RWPE1 (cell line): ENCODE measurements at regions not wholly inside any gene's neighbourhood (a gene's known extent, or its start where the extent isn't known, plus 50 kb on each side); places are given as distances from the start of the nearest gene placed in this dataset.
"Not testable (repeated sequence)": the region's sequence is repeated elsewhere in the genome, so short reads cannot be mapped to it uniquely, and the experiment has no call there.

Source experiments
- CTCF ChIA-PET: fragments of 350-600 bp; sonication (Branson Sonifier 250); formaldehyde crosslinking; extraction: SDS; loops from one replicate; lab custom pipeline; 2021; lab: Yijun Ruan, JAX
- POLR2A ChIA-PET: fragments of 400-600 bp; formaldehyde crosslinking; extraction: SDS; loops from one replicate; lab custom pipeline; 2020; ENCODE audit warnings: antibody characterized with exemption; ENCODE audit not compliant: low non-redundant PET; lab: Yijun Ruan, JAX
- DNase-seq: peaks from one replicate; pipeline ENCODE4 v3.0.0; 2012; ENCODE audit warnings: low spot score
- H3K27ac ChIP-seq: fragments of 450-650 bp; 2 replicates; pipeline ENCODE4 v1.5.1; 2017
- TF ChIP-seq, protein P1 (sequence below): fragments of 450-650 bp; conservative IDR thresholded peaks from 2 replicates; pipeline ENCODE4 v1.5.1; 2017; ENCODE audit warnings: low read depth, mild to moderate bottlenecking

DNA sequence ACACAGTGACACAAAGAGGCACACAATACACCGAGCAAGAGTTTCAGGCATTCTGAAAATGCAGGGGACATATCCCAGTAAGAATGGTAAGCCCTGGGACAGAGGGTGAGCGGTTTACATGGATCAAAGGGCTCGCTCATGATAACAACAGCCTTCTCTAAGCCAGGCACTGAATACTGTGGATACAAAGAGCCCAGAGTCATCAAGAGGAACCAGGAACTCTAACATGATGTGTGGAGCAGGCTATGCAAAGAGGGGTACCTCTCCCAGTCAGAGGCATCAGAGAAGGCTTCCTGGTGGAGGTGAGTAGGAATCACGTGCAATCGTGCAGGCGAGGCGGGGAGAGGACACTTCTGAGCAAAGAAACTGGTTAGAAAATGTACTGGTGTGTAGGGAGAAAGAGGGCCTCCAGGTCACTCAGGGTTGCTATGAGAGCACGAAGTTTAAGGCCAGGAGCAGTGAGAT is 76.9 kb upstream of the EEA1 start:
- TF ChIP-seq, protein P1, sequence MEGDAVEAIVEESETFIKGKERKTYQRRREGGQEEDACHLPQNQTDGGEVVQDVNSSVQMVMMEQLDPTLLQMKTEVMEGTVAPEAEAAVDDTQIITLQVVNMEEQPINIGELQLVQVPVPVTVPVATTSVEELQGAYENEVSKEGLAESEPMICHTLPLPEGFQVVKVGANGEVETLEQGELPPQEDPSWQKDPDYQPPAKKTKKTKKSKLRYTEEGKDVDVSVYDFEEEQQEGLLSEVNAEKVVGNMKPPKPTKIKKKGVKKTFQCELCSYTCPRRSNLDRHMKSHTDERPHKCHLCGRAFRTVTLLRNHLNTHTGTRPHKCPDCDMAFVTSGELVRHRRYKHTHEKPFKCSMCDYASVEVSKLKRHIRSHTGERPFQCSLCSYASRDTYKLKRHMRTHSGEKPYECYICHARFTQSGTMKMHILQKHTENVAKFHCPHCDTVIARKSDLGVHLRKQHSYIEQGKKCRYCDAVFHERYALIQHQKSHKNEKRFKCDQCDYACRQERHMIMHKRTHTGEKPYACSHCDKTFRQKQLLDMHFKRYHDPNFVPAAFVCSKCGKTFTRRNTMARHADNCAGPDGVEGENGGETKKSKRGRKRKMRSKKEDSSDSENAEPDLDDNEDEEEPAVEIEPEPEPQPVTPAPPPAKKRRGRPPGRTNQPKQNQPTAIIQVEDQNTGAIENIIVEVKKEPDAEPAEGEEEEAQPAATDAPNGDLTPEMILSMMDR: no peak
- no peak for DNase-seq
- POLR2A ChIA-PET: no interaction called here
- CTCF ChIA-PET: no interaction called here
- no peak overlapping the region for H3K27ac ChIP-seq

DNA sequence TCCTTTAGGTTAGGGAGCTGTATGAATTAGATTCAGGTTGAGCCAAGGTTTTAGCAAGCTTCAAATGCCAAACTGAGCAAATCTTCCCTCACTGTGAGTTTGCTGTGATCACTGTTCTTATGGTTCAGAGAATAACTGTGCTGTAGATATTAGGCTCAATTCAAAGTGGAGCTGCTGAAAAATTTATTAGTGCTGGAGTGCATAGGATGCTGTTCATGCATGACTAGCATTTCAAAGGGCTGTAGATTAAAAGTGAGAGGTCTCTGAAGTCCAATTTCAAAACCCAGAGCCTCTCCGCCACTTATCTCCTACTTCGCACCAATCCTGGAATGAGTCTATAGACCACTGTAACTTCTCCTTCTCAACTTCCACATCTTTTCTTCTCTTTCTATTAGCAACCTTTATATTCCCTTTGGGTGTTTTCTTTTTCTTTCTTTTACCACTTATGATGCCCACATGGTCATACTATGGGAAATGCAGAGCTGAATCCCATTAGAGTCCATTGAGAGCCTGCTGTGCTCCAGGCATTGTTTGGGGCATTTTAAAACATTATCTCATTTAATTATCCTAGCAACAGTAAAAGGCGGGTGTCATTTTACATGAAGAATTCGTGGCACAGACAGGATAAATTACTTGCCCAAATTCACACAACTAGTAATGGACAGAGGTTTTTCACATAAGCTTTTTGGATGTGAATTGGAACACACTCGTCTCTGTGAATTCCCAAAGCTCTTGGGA is 77.5 kb upstream of the EEA1 start:
- ChIA-PET POLR2A (no interaction called here), CTCF (interaction anchor here (0.6 kb wide), 1 partner anchor 226 kb away, joined by 4 read pairs; no protein-coding TSS in a partner anchor)
- no peak overlapping the region for H3K27ac ChIP-seq
- TF ChIP-seq, protein P1: no peak
- no peak for DNase-seq

DNA sequence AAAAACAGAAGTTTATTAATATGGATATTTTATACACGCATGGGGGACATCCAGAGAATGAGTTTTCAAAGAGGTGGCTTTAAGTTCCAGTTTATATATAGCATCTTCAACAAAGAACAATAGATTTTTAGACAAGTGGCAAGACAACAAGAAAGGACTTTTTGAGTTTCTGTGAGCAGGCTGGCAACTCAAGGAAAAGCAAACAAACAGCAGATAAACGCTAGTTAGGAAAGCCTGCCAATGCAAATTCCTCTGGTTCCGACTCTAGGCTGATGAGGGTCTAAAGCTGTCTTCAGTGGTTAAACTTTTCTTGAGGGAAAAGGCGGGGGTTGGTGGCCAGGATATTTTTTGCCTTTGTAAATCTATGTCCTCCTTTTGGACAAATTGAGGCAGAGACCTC is 78.4 kb upstream of the EEA1 start:
- POLR2A ChIA-PET: no interaction called here
- TF ChIP-seq, protein P1: no peak
- no peak for DNase-seq
- H3K27ac ChIP-seq: no peak overlapping the region
- CTCF ChIA-PET: no interaction called here

DNA sequence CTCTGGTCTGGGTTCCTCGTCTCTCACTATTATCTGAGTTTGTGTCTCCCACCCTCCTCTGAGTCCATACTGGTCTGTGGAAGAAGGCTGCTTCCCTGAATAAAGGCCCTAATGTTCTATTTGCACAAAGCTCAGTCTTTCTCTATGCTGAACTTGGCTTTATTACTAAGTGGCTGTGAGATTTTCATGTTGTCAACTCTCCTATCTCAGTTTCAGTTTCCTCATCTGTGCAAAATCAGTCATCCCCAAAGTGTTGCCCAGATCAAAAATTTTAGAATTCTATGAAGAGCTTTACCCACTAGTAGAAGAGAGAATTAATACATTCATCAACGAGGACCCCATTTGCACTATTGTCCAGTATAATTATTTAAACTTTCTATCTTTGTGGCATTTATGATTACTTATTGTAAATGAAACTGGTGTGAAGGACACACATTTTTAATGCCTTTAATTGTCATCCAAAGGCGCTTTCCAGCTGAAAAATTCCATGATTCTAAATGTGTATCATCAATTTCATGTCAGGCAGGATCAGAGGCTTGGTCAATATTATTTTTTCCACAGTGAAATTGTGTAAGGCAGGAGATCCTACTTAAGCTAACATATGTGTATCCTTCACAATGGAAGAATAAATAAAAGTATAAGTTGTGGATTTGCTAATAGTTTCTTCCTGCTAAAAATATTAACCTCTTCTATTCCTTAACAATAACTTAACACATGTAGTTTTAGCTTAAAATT is 79.1 kb upstream of the EEA1 start:
- TF ChIP-seq, protein P1: no peak
- DNase-seq: no peak
- POLR2A ChIA-PET: no interaction called here
- no peak overlapping the region for H3K27ac ChIP-seq
- CTCF ChIA-PET: no interaction called here

DNA sequence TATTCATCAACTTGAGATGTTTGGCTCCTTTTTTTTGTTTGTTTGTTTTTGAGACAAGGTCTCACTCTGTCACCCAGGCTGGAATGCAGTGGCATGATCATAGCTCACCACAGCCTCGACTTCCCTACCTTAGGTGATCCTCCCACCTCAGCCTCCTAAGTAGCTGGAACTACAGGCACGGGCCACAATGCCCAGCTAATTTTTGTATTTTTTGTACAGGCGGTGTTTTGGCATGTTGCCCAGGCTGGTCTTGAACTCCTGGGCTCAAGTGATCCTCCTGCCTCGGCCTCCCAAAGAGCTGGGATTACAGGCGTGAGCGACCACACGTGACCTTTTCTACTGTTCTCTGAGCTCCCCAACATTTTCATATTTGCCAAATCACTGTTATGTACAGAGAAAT is 79.8 kb upstream of the EEA1 start:
- CTCF ChIA-PET, DNase-seq, H3K27ac ChIP-seq, POLR2A ChIA-PET: not testable (repeated sequence)

DNA sequence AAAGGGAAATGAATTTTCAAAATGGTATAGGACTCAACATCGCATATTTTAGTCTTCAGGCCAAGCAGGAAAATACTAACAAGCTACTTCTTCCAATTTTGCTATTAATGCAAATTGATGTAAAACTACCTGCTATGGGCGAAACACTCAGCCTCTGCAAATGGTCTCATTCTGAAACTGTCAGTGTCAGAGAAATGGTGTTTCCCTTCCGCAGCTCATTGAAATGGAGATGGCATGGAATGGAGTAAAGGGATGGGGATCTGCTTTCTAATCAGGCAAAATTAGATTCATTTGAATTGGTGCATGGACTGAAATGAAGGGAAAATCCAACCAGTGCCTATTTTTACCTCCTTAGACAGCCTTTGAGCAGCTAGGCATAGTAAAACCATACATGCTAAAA is 80.4 kb upstream of the EEA1 start:
- TF ChIP-seq, protein P1: no peak
- POLR2A ChIA-PET: no interaction called here

DNA sequence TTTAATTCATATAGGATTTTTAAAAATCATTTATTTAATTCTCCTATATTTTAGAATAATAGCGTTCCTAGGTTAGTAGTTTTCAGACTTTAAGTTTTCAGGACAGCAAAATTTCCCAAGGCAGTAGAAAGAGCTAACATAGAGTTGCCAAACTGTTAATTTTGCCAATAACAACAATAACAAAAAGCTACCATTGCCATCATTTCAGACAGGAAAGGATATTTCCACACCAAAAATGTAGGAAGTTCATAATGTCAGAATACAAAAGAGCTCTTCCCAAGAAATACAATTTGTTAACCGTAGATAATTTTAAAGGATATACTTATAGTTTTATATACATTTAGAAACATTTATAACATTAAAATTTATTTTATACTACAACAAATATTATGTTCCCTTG is 81.4 kb upstream of the EEA1 start:
- TF ChIP-seq, protein P1: no peak
- ChIA-PET CTCF (no interaction called here), POLR2A (no interaction called here)
- no peak overlapping the region for H3K27ac ChIP-seq
- DNase-seq: no peak

More for the DNA sequence above, 80.4 kb upstream of the EEA1 start:
- H3K27ac ChIP-seq: no peak overlapping the region
- DNase-seq: no peak
- CTCF ChIA-PET: no interaction called here
